Stomach smooth muscle (tissue), 2 donors: ENCODE measurements at regions not wholly inside any gene's neighbourhood (a gene's known extent, or its start where the extent isn't known, plus 50 kb on each side); places are given as distances from the start of the nearest gene placed in this dataset.
A peak's percentile ranks its signal among the peaks of the same experiment; 100 is the strongest.
"Not testable (repeated sequence)": the region's sequence is repeated elsewhere in the genome, so short reads cannot be mapped to it uniquely, and the experiment has no call there.

ENCODE experiments used
- H3K27ac ChIP-seq: one replicate; pipeline ENCODE4 v1.7.0; 2013; ENCODE audit warnings: mild to moderate bottlenecking, low read length, inconsistent platforms
- H3K27me3 ChIP-seq, 2 donors: one replicate each; pipeline ENCODE4 v1.7.0; 2013; ENCODE audit warnings: low read length in 2 of 2; ENCODE audit not compliant: insufficient read depth in 2 of 2, control insufficient read depth in 1 of 2
- H3K36me3 ChIP-seq, 2 donors: one replicate each; pipeline ENCODE4 v1.7.0; 2013; ENCODE audit warnings: low read length in 2 of 2; ENCODE audit not compliant: control insufficient read depth in 2 of 2, insufficient read depth in 2 of 2
- H3K4me1 ChIP-seq: one replicate; pipeline ENCODE4 v1.7.0; 2013; ENCODE audit warnings: low read length; ENCODE audit not compliant: control insufficient read depth, insufficient read depth
- H3K4me3 ChIP-seq, 2 donors: one replicate each; pipeline ENCODE4 v1.7.0; 2013; ENCODE audit warnings: low read length in 2 of 2
- H3K9ac ChIP-seq, 2 donors: one replicate each; pipeline ENCODE4 v1.7.0; 2013; ENCODE audit warnings: low read length in 2 of 2, mild to moderate bottlenecking in 1 of 2
- H3K9me3 ChIP-seq, 2 donors: one replicate each; pipeline ENCODE4 v1.7.0; 2013; ENCODE audit warnings: low read length in 2 of 2; ENCODE audit not compliant: control insufficient read depth in 2 of 2
- donor health status: healthy.
- donor health status: Pancreatic carcinoma.

GRCh38 chr2:239818531-239819011, 206.6 kb downstream of the NDUFA10 start:
- H3K36me3 ChIP-seq, result no peaks in the 10 kb centered on the region
- no peak overlapping the region for H3K4me3 ChIP-seq
- no peaks in the 10 kb centered on the region for H3K27me3 ChIP-seq
- H3K4me1 ChIP-seq, result peaks cover 27% of the 10 kb centered on the region
- no peak overlapping the region for H3K9ac ChIP-seq
- no peak overlapping the region for H3K27ac ChIP-seq
- no peaks in the 10 kb centered on the region for H3K9me3 ChIP-seq

GRCh38 chr2:239818086-239818485, 207.1 kb downstream of the NDUFA10 start:
- no peak overlapping the region for H3K9ac ChIP-seq
- H3K27ac ChIP-seq, result no peak overlapping the region

GRCh38 chr2:239817468-239818031, 207.6 kb downstream of the NDUFA10 start:
- not testable (repeated sequence) for H3K27me3 ChIP-seq, H3K4me3 ChIP-seq, H3K9me3 ChIP-seq, H3K9ac ChIP-seq, H3K36me3 ChIP-seq
- peaks cover 36% of the 10 kb centered on the region for H3K4me1 ChIP-seq
- H3K27ac ChIP-seq, result peak overlapping the region; percentile 58

More at GRCh38 chr2:239818086-239818485, 207.1 kb downstream of the NDUFA10 start:
- no peaks in the 10 kb centered on the region for H3K9me3 ChIP-seq
- no peak overlapping the region for H3K4me3 ChIP-seq
- peaks cover 31% of the 10 kb centered on the region for H3K4me1 ChIP-seq
- no peaks in the 10 kb centered on the region for H3K27me3 ChIP-seq
- no peaks in the 10 kb centered on the region for H3K36me3 ChIP-seq

- Histone ChIP-seq H3K4me3 (no peak overlapping the region), H3K4me1 (peaks cover 42% of the 10 kb centered on the region), H3K36me3 (no peaks in the 10 kb centered on the region), H3K9me3 (no peaks in the 10 kb centered on the region), H3K9ac (no peak overlapping the region), H3K27ac (peak overlapping the region; percentile 58), H3K27me3 (no peaks in the 10 kb centered on the region)
Observed at GRCh38 chr2:239816576-239817467, 208.3 kb downstream of the NDUFA10 start.

- H3K36me3 ChIP-seq, result no peaks in the 10 kb centered on the region
- peak overlapping the region in 1 of 2 donors; percentile 73 for H3K4me3 ChIP-seq
- H3K4me1 ChIP-seq, result peaks cover 54% of the 10 kb centered on the region
- H3K9ac ChIP-seq, result peak overlapping the region; percentile 70 to 83
- H3K27ac ChIP-seq, result peak overlapping the region; percentile 99
- no peaks in the 10 kb centered on the region for H3K27me3 ChIP-seq
- no peaks in the 10 kb centered on the region for H3K9me3 ChIP-seq
Observed at GRCh38 chr2:239815671-239816070, 209.5 kb downstream of the NDUFA10 start.

GRCh38 chr2:239814861-239815601, 210.1 kb downstream of the NDUFA10 start:
- H3K27ac ChIP-seq, result peak overlapping the region; percentile 99
- no peaks in the 10 kb centered on the region for H3K36me3 ChIP-seq
- H3K4me3 ChIP-seq, result peak overlapping the region; percentile 44 to 73
- no peaks in the 10 kb centered on the region for H3K27me3 ChIP-seq
- H3K9ac ChIP-seq, result peak overlapping the region; percentile 70 to 83
- H3K4me1 ChIP-seq, result peaks cover 54% of the 10 kb centered on the region
- H3K9me3 ChIP-seq, result no peaks in the 10 kb centered on the region

GRCh38 chr2:239814116-239814860, 210.9 kb downstream of the NDUFA10 start:
- Histone ChIP-seq H3K4me3 (peak overlapping the region; percentile 44 to 73), H3K9ac (peak overlapping the region; percentile 70 to 83), H3K4me1 (peaks cover 54% of the 10 kb centered on the region), H3K36me3 (no peaks in the 10 kb centered on the region), H3K9me3 (no peaks in the 10 kb centered on the region), H3K27ac (peak overlapping the region; percentile 99), H3K27me3 (no peaks in the 10 kb centered on the region)

DNA sequence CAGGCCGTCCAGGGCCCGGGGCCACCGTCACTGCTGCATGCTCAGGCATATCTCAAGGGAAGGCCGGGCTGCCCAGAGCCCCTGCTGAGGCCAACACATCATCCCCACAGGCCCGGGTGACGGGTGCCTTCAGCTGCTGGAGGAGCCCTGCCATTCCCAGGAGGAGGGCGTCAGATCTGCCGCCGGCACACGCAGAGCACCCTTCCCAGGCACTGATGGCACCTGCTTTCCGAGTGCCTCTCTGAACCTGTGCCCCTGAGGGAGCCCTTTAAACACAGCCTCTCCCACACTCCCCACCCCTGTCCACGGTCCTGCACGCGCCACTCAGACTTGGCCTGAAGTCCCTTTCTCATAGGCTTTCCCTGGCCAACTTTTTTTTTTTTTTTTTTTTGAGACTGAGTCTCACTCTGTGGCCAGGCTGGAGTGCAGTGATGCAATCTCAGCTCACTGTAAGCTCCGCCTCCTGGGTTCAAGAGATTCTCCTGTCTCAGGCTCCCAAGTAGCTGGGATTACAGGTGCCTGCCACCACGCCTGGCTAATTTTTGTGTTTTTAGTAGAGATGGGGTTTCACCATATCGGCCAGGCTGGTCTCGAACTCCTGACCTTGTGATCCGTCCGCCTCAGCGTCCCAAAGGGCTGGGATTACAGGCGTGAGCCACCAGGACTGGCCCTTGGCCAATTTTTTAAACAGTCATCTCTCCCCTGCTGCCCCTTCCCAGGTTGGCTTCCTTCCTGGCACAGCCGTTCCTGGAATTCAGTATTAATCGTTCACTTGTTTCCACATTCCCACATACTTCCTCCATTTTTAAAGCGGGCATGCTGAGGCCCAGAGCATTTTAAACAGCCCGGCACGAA, 211.7 kb downstream of the NDUFA10 start:
- H3K4me1 ChIP-seq, result peaks cover 54% of the 10 kb centered on the region
- peak overlapping the region in 1 of 2 donors; percentile 15 for H3K4me3 ChIP-seq
- no peaks in the 10 kb centered on the region for H3K36me3 ChIP-seq
- H3K9me3 ChIP-seq, result no peaks in the 10 kb centered on the region
- peak overlapping the region; percentile 99 for H3K27ac ChIP-seq
- no peaks in the 10 kb centered on the region for H3K27me3 ChIP-seq
- peak overlapping the region; percentile 70 to 80 for H3K9ac ChIP-seq

DNA sequence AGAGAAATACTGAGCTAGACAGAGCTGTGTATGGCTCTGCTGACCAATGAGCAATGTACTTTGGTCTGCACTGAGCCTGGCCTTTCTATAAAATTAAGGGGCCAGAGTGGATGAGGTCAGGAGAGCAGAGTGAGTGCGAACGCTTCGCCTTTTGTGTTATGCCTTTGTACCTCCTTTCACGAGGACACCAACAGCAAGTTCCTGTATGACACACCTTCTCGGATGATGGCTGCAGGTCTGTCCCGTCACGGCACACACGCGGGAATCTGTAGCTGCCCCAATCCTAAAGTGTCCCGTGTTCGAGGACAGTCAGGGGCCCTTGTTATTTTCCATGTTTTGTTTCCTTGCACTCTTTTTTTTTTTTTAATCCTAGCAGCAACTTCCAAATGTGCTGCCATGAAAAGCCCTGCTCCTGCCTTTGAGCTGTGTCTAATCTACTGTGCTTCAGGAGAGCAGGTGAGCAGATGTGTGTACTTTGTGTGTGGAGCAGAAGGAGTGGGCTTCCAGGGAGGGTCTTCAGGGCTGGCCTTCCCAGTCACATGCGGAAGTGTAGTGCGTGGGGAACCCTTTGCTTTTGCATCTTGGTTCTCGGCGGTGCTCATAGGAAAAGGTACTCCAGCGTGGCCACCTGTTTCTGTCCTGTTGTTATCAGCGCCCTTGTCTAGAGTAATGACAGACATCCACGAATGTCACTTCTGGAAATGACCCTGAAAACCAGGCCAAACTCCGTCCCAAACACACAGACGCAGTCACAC, 213.2 kb downstream of the NDUFA10 start:
- H3K9me3 ChIP-seq, result no peaks in the 10 kb centered on the region
- H3K36me3 ChIP-seq, result no peaks in the 10 kb centered on the region
- peak overlapping the region; percentile 99 for H3K27ac ChIP-seq
- H3K4me3 ChIP-seq, result no peak overlapping the region
- no peaks in the 10 kb centered on the region for H3K27me3 ChIP-seq
- H3K9ac ChIP-seq, result no peak overlapping the region
- peaks cover 52% of the 10 kb centered on the region for H3K4me1 ChIP-seq
